GM12878 (cell line): ENCODE measurements at regions not wholly inside any gene's neighbourhood (a gene's known extent, or its start where the extent isn't known, plus 50 kb on each side); places are given as distances from the start of the nearest gene placed in this dataset.

Source experiments
- ATAC-seq: fragments of 200-7000 bp; cut with Tn5 transposase; 3 replicates; pipeline ENCODE4 v1.9.1; 2020; ENCODE audit warnings: mild to moderate bottlenecking, moderate library complexity
- BruUV-seq: library from RNA; stranded (reverse); fragments of 400-500 nt; replicated peaks from 2 replicates; lab custom pipeline; 2021; lab: Mats Ljungman, UMichigan
- CTCF ChIA-PET: fragments of 300-600 bp; sonication (Branson Sonifier 250); formaldehyde crosslinking; extraction: SDS; loops from one replicate; lab custom pipeline; 2021; ENCODE audit warnings: inconsistent platforms; lab: Yijun Ruan, JAX
- POLR2A ChIA-PET: fragments of 350-600 bp; formaldehyde crosslinking; extraction: SDS; loops from one replicate; lab custom pipeline; 2021; ENCODE audit warnings: inconsistent platforms; lab: Charles Lee
- RAD21 ChIA-PET: fragments of 300-600 bp; sonication (Branson Sonifier 250); formaldehyde crosslinking; loops from one replicate; lab custom pipeline; 2023; ENCODE audit warnings: antibody characterized with exemption; ENCODE audit not compliant: unreplicated experiment; lab: Charles Lee
- SMC1A ChIA-PET: fragments of 300-600 bp; sonication (Branson Sonifier 250); formaldehyde crosslinking; loops from one replicate; lab custom pipeline; 2023; ENCODE audit not compliant: unreplicated experiment, uncharacterized antibody; lab: Charles Lee
- DNase-seq: peaks from one replicate; pipeline ENCODE4 v3.0.0-alpha.2; 2011; ENCODE audit warnings: low read depth, low spot score
- FAIRE-seq: peaks from 3 replicates; lab custom pipeline; 2011; peaks lifted over from hg19 to GRCh38; lab: Jason Lieb, UNC
- H2AFZ ChIP-seq: 2 replicates; pipeline ENCODE4 v1.6.0; 2011; ENCODE audit warnings: low read depth, low read length, control low read depth; ENCODE audit not compliant: control insufficient read depth
- H3K27ac ChIP-seq: 2 replicates; pipeline ENCODE4 v1.5.1; 2011; ENCODE audit warnings: control low read depth; ENCODE audit not compliant: control insufficient read depth, insufficient read depth
- H3K27me3 ChIP-seq, 2 experiments: replicated peaks in 1 of 2; 2 replicates each; pipeline versions ENCODE4 v1.6.0 to v1.6.1; 2011; ENCODE audit warnings: low read length in 1 of 2; ENCODE audit not compliant: control insufficient read depth in 2 of 2, insufficient read depth in 2 of 2
- H3K36me3 ChIP-seq, 2 experiments: 2 replicates each; pipeline ENCODE4 v1.5.1; 2011; ENCODE audit warnings: low read length in 1 of 2; ENCODE audit not compliant: control insufficient read depth in 2 of 2, insufficient read depth in 2 of 2
- H3K4me1 ChIP-seq: 2 replicates; pipeline ENCODE4 v1.6.1; 2011; ENCODE audit warnings: mild to moderate bottlenecking, low read length, moderate library complexity, mixed read lengths; ENCODE audit not compliant: control insufficient read depth, insufficient read depth
- H3K4me2 ChIP-seq: 2 replicates; pipeline ENCODE4 v1.6.0; 2011; ENCODE audit warnings: control low read depth; ENCODE audit not compliant: control insufficient read depth, insufficient read depth
- H3K4me3 ChIP-seq: fragments of 200-600 bp; sonication (generic); 2 replicates; pipeline ENCODE4 v1.5.1; 2016
- H3K79me2 ChIP-seq: 2 replicates; pipeline ENCODE4 v1.6.0; 2011; ENCODE audit warnings: low read length; ENCODE audit not compliant: control insufficient read depth, insufficient read depth
- H3K9ac ChIP-seq: 2 replicates; pipeline ENCODE4 v1.8.0; 2011; ENCODE audit warnings: low read length, control low read depth, mixed read lengths; ENCODE audit not compliant: control insufficient read depth, insufficient read depth
- H3K9me3 ChIP-seq: replicated peaks from 3 replicates; pipeline ENCODE4 v1.5.1; 2011; ENCODE audit warnings: mild to moderate bottlenecking, low read length; ENCODE audit not compliant: control insufficient read depth, insufficient read depth
- H4K20me1 ChIP-seq: 2 replicates; pipeline ENCODE4 v1.6.0; 2011; ENCODE audit not compliant: control insufficient read depth, insufficient read depth
- CBX3 ChIP-seq: fragments of 200-600 bp; sonication (generic); IDR thresholded peaks from 2 replicates; pipeline ENCODE4 v1.6.1; 2016; ENCODE audit warnings: low read depth, borderline replicate concordance
- CHD2 ChIP-seq: IDR thresholded peaks from 2 replicates; pipeline ENCODE4 v1.6.1; 2011; ENCODE audit warnings: low read depth, low read length, improper control_type of control experiment, borderline replicate concordance
- CREB1 ChIP-seq: IDR thresholded peaks from 2 replicates; pipeline ENCODE4 v1.6.1; 2012; ENCODE audit warnings: low read depth, mild to moderate bottlenecking, inconsistent platforms
- CTCF ChIP-seq, 3 experiments: IDR thresholded peaks in 2 of 3; conservative IDR thresholded peaks in 1 of 3; 2 replicates each; pipeline ENCODE4 v1.5.1; 2011; ENCODE audit warnings: low read depth in 3 of 3, low read length in 3 of 3, mild to moderate bottlenecking in 3 of 3, control low read depth in 2 of 3, moderate library complexity in 2 of 3, inconsistent platforms in 1 of 3, mixed read lengths in 1 of 3; ENCODE audit not compliant: control insufficient read depth in 2 of 3, insufficient read depth in 1 of 3; ENCODE audit errors: extremely low read depth in 1 of 3
- ELK1 ChIP-seq: IDR thresholded peaks from 2 replicates; pipeline ENCODE4 v1.6.1; 2012; ENCODE audit warnings: low read depth, low read length, improper control_type of control experiment
- GABPA ChIP-seq: IDR thresholded peaks from 2 replicates; pipeline ENCODE4 v1.6.1; 2014; ENCODE audit warnings: antibody characterized with exemption, low read depth, mild to moderate bottlenecking, inconsistent platforms
- HCFC1 ChIP-seq: fragments of 150-350 bp; IDR thresholded peaks from 2 replicates; pipeline ENCODE4 v1.6.1; 2014; ENCODE audit warnings: low read length
- IKZF1 ChIP-seq: fragments of 450-650 bp; conservative IDR thresholded peaks from 2 replicates; pipeline ENCODE4 v1.6.1; 2017; ENCODE audit warnings: antibody characterized with exemption, mild to moderate bottlenecking
- IRF3 ChIP-seq: fragments of 450-650 bp; IDR thresholded peaks from 2 replicates; pipeline ENCODE4 v1.6.1; 2014; ENCODE audit warnings: mild to moderate bottlenecking
- KDM1A ChIP-seq: fragments of 200-600 bp; sonication (generic); IDR thresholded peaks from 2 replicates; pipeline ENCODE4 v1.6.1; 2016; ENCODE audit warnings: borderline replicate concordance
- MEF2A ChIP-seq: IDR thresholded peaks from 2 replicates; pipeline ENCODE4 v1.6.1; 2011; ENCODE audit warnings: low read depth, mild to moderate bottlenecking, low read length, moderate library complexity; ENCODE audit not compliant: insufficient read depth
- NR2C2 ChIP-seq: IDR thresholded peaks from 2 replicates; pipeline ENCODE4 v1.6.1; 2011; ENCODE audit warnings: borderline replicate concordance, low read depth; ENCODE audit not compliant: control insufficient read depth, insufficient read length
- PML ChIP-seq: IDR thresholded peaks from 2 replicates; pipeline ENCODE4 v1.6.1; 2012; ENCODE audit warnings: low read length, inconsistent platforms
- RAD21 ChIP-seq: IDR thresholded peaks from 2 replicates; pipeline ENCODE4 v1.6.1; 2011; ENCODE audit warnings: mild to moderate bottlenecking, low read depth, low read length, moderate library complexity; ENCODE audit not compliant: insufficient read depth
- RBBP5 ChIP-seq: fragments of 200-600 bp; sonication (generic); conservative IDR thresholded peaks from 2 replicates; pipeline ENCODE4 v1.6.1; 2016
- RFX5 ChIP-seq: IDR thresholded peaks from 2 replicates; pipeline ENCODE4 v1.6.1; 2011; ENCODE audit warnings: low read depth, low read length, improper control_type of control experiment
- ZBED1 ChIP-seq: IDR thresholded peaks from 2 replicates; pipeline ENCODE4 v1.6.1; 2016; ENCODE audit warnings: borderline replicate concordance
- ZBTB4 ChIP-seq: fragments of 450-650 bp; formaldehyde crosslinking; IDR thresholded peaks from 2 replicates; pipeline ENCODE4 v1.4.0; 2022; ENCODE audit warnings: mild to moderate bottlenecking, moderate library complexity
- ZSCAN29 ChIP-seq: fragments of 450-650 bp; IDR thresholded peaks from 2 replicates; pipeline ENCODE4 v1.6.1; 2017; ENCODE audit warnings: mild to moderate bottlenecking, moderate library complexity
- WGBS: methylation state at CpG from one replicate; pipeline ENCODE4 v1.1.6; 2016; ENCODE audit warnings: low lambda C conversion rate; ENCODE audit not compliant: insufficient replicate concordance, insufficient coverage; ENCODE audit errors: missing lambda C conversion rate; 5-methylcytosine and 5-hydroxymethylcytosine counted together
- in situ Hi-C: fragments of 300-500 bp; cut with MboI; formaldehyde crosslinking; loops from 9 replicates; pipeline ENCODE4 v1.14.3; 2018; ENCODE audit warnings: mixed read lengths
- intact Hi-C: fragments of 100-400 bp; cut with micrococcal nuclease; formaldehyde crosslinking; loops from one replicate; pipeline ENCODE4 v1.14.2; 2022; ENCODE audit not compliant: unreplicated experiment

GRCh38 chr5:89435347-89435746, 552.4 kb upstream of the MEF2C start (continued):
- TF ChIP-seq CHD2 (0 out of 2 replicates have a peak, but pooled peaks have one; percentile 11), NR2C2 (no peak), ZSCAN29 (no peak), ZBED1 (0 out of 2 replicates have a peak, but pooled peaks have one; percentile 54), RAD21 (peak; percentile 53), IKZF1 (peak; percentile 79), KDM1A (no peak), GABPA (no peak), CREB1 (peak; percentile 33; the same call in 1 of the 2 replicates), MEF2A (peak; percentile 78), CBX3 (no peak)
- TF ChIP-seq, all 136 proteins: peak for 43

GRCh38 chr5:89428624-89429023, 545.6 kb upstream of the MEF2C start:
- H3K27me3 ChIP-seq, result no peaks in the 10 kb centered on the region
- ChIA-PET RAD21 (no interaction called here), SMC1A (no interaction called here), POLR2A (no interaction called here), CTCF (no interaction called here)
- H3K9ac ChIP-seq, result no peak overlapping the region
- H3K79me2 ChIP-seq, result no peaks in the 10 kb centered on the region
- no TSS peak for BruUV-seq
- 95% methylated on average over 1 of the region's 1 CpG for WGBS
- in situ Hi-C loops, result no loop called here
- H3K4me1 ChIP-seq, result peaks cover 6% of the 10 kb centered on the region; the same call in 1 of the 2 replicates
- DNase-seq, result no peak
- no peak for TF ChIP-seq PML
- TF ChIP-seq ZBTB4 (CRISPR knock-in tag), result no peak
- TF ChIP-seq HCFC1, result no peak
- TF ChIP-seq ELK1, result no peak
- no peak for TF ChIP-seq RBBP5
- no peak for TF ChIP-seq CTCF (IDR thresholded peaks at IDR 0.05 in 2 of 3, conservative IDR thresholded peaks at IDR 0.05 in 1 of 3; ENCODE audit: control insufficient read depth in 2 of 3, extremely low read depth in 1 of 3, insufficient read depth in 1 of 3, low read depth in 3 of 3, low read length in 3 of 3)
- TF ChIP-seq IRF3, result no peak
- no peak for TF ChIP-seq RFX5
- FAIRE-seq, result no peak
- no peaks in the 10 kb centered on the region for H4K20me1 ChIP-seq
- no peak overlapping the region for H3K27ac ChIP-seq
- H3K36me3 ChIP-seq, result no peaks in the 10 kb centered on the region
- no peak overlapping the region for H3K4me2 ChIP-seq
- intact Hi-C loops, result no loop called here
- peaks cover under 1% of the 10 kb centered on the region; the same call in 2 of the 3 replicates for H3K9me3 ChIP-seq
- H2AFZ ChIP-seq, result no peak overlapping the region
- no peak for ATAC-seq
- no peak overlapping the region for H3K4me3 ChIP-seq
